OCI-LY1 (cell line): ENCODE measurements at regions not wholly inside any gene's neighbourhood (a gene's known extent, or its start where the extent isn't known, plus 50 kb on each side); places are given as distances from the start of the nearest gene placed in this dataset.

ENCODE experiments used
- EZH2 ChIP-seq: fragments of 200-600 bp; sonication (generic), shearing (Covaris generic); IDR thresholded peaks from 2 replicates; pipeline ENCODE4 v1.8.0; 2017; ENCODE audit warnings: borderline replicate concordance, mixed run types, mild to moderate bottlenecking, antibody characterized with exemption, low read length, moderate library complexity, mixed read lengths
- TF ChIP-seq, protein P1 (sequence below): fragments of 200-600 bp; sonication (generic), shearing (Covaris generic); IDR thresholded peaks from 2 replicates; pipeline ENCODE4 v1.5.1; 2017; ENCODE audit warnings: mild to moderate bottlenecking, antibody characterized with exemption, low read length, moderate library complexity, mixed read lengths

DNA sequence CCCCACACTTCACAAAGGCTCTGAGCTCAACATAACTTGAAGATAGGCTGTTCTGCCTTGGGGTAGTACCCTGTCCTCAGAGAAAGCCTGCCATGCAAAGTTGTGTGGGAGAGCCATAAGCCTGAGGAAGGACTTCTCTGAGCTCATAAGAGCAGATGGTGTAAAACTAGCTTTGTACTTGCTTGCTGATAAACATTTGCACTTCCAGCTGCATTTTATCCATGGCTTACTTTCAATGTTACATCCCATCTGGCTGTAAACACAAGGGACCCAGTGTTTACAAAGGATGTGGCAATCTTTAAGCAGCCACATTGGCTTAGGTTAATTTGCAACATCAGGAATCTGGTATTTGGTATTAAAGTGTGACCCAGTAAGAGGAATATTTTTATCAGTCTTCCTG lies 258.1 kb downstream of the IPO8 start:
- TF ChIP-seq EZH2, result no peak
- TF ChIP-seq, protein P1, sequence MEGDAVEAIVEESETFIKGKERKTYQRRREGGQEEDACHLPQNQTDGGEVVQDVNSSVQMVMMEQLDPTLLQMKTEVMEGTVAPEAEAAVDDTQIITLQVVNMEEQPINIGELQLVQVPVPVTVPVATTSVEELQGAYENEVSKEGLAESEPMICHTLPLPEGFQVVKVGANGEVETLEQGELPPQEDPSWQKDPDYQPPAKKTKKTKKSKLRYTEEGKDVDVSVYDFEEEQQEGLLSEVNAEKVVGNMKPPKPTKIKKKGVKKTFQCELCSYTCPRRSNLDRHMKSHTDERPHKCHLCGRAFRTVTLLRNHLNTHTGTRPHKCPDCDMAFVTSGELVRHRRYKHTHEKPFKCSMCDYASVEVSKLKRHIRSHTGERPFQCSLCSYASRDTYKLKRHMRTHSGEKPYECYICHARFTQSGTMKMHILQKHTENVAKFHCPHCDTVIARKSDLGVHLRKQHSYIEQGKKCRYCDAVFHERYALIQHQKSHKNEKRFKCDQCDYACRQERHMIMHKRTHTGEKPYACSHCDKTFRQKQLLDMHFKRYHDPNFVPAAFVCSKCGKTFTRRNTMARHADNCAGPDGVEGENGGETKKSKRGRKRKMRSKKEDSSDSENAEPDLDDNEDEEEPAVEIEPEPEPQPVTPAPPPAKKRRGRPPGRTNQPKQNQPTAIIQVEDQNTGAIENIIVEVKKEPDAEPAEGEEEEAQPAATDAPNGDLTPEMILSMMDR, result no peak
